ENCODE measurements at regions not wholly inside any gene's neighbourhood (a gene's known extent, or its start where the extent isn't known, plus 50 kb on each side); places are given as distances from the start of the nearest gene placed in this dataset.

GRCh38 chr4:111562826-111563225, 582.4 kb upstream of the FAM241A start:
- H3K27ac ChIP-seq (ENCODE audit: low read length), result no peak overlapping the region
- no peak overlapping the region for H3K9ac ChIP-seq (ENCODE audit: low read length)
- no peak for TF ChIP-seq EZH2 (optimal IDR thresholded peaks at IDR 0.05; ENCODE audit: low read depth, low read length)
- no peak for TF ChIP-seq CTCF (IDR thresholded peaks at IDR 0.05; ENCODE audit: low read length)
- no peak for TF ChIP-seq EZH2phosphoT487 (IDR thresholded peaks at IDR 0.05; ENCODE audit: low read length)

DNA sequence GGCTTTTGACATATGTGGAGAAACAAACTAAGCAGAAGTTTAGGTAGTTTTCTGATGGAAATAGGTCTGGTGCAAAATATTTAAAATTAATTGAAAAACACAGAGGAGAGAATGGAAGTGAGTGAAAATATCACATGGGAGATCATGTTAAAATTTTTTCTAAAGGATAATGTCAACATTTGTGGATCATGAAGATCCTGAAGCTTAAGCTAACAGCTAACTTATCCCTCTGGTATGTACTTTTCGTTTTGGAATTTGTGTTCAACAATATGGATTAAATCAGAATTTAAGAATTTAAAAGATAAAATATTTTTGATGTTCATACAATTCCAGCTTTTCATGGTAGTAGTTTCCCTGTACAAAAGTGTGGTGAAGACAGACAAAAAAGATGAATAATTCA, 572.8 kb upstream of the FAM241A start:
- no peaks in the 10 kb centered on the region for H3K79me2 ChIP-seq (ENCODE audit: low read length)
- H3K4me2 ChIP-seq (ENCODE audit: low read depth, low read length), result no peak overlapping the region
- no peak overlapping the region for H2AFZ ChIP-seq (ENCODE audit: low read length)
- no peaks in the 10 kb centered on the region for H3K27me3 ChIP-seq (replicated peaks; ENCODE audit: insufficient read depth, low read length)
- no peaks in the 10 kb centered on the region for H3F3A ChIP-seq (ENCODE audit: insufficient read depth, low read length)
- no peak for DNase-seq
- H3K9me2 ChIP-seq (replicated peaks; ENCODE audit: insufficient read depth, low read length), result no peaks in the 10 kb centered on the region
- TF ChIP-seq EZH2 (optimal IDR thresholded peaks at IDR 0.05; ENCODE audit: low read depth, low read length), result no peak
- no peak for TF ChIP-seq CTCF (IDR thresholded peaks at IDR 0.05; ENCODE audit: low read length)
- no peak for TF ChIP-seq EZH2phosphoT487 (IDR thresholded peaks at IDR 0.05; ENCODE audit: low read length)
- no peak overlapping the region for H3K9ac ChIP-seq (ENCODE audit: low read length)
- H3K27ac ChIP-seq (ENCODE audit: low read length), result no peak overlapping the region
- no peaks in the 10 kb centered on the region for H3K4me1 ChIP-seq (ENCODE audit: low read length)
- no peaks in the 10 kb centered on the region for H3K36me3 ChIP-seq (replicated peaks; ENCODE audit: insufficient read depth, low read length)
- H3K4me3 ChIP-seq (ENCODE audit: low read length), result no peak overlapping the region
- H4K20me1 ChIP-seq (ENCODE audit: insufficient read depth, low read length), result no peaks in the 10 kb centered on the region
- H3K9me3 ChIP-seq (replicated peaks; ENCODE audit: insufficient read depth, low read length), result no peaks in the 10 kb centered on the region

More at GRCh38 chr4:111562826-111563225, 582.4 kb upstream of the FAM241A start:
- H3K36me3 ChIP-seq (replicated peaks; ENCODE audit: insufficient read depth, low read length), result no peaks in the 10 kb centered on the region
- H3K79me2 ChIP-seq (ENCODE audit: low read length), result no peaks in the 10 kb centered on the region
- no peaks in the 10 kb centered on the region for H3K9me3 ChIP-seq (replicated peaks; ENCODE audit: insufficient read depth, low read length)
- H3K27me3 ChIP-seq (replicated peaks; ENCODE audit: insufficient read depth, low read length), result no peaks in the 10 kb centered on the region
- H3K4me1 ChIP-seq (ENCODE audit: low read length), result no peaks in the 10 kb centered on the region
- no peak for DNase-seq
- no peaks in the 10 kb centered on the region for H3K9me2 ChIP-seq (replicated peaks; ENCODE audit: insufficient read depth, low read length)
- H4K20me1 ChIP-seq (ENCODE audit: insufficient read depth, low read length), result no peaks in the 10 kb centered on the region
- no peak overlapping the region for H3K4me2 ChIP-seq (ENCODE audit: low read depth, low read length)
- no peak overlapping the region for H2AFZ ChIP-seq (ENCODE audit: low read length)
- H3K4me3 ChIP-seq (ENCODE audit: low read length), result no peak overlapping the region
- H3F3A ChIP-seq (ENCODE audit: insufficient read depth, low read length), result no peaks in the 10 kb centered on the region

DNA sequence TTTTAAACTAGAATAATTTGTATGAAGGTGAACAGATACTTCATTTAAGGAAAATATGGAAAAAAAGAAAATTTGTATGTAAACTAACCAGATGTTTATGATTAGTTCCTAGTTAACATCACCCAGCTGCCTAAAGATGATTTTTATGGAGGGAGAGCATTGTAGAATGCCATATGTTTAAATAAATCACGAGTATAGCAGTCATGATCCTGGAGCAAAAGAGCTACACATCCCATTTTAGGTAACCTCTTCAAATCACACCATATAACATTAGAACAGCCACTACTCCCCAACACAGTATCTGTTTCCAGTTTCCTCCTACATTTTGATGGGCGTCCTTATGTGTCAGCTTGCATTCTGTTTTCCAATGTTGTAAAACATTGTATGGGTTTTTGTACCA, 571.9 kb upstream of the FAM241A start:
- no peak overlapping the region for H3K4me2 ChIP-seq (ENCODE audit: low read depth, low read length)
- H3K9me2 ChIP-seq (replicated peaks; ENCODE audit: insufficient read depth, low read length), result no peaks in the 10 kb centered on the region
- H3K9me3 ChIP-seq (replicated peaks; ENCODE audit: insufficient read depth, low read length), result no peaks in the 10 kb centered on the region
- no peak overlapping the region for H2AFZ ChIP-seq (ENCODE audit: low read length)
- no peaks in the 10 kb centered on the region for H3K27me3 ChIP-seq (replicated peaks; ENCODE audit: insufficient read depth, low read length)
- no peaks in the 10 kb centered on the region for H3K36me3 ChIP-seq (replicated peaks; ENCODE audit: insufficient read depth, low read length)
- no peak for DNase-seq
- TF ChIP-seq CTCF (IDR thresholded peaks at IDR 0.05; ENCODE audit: low read length) (no peak), EZH2phosphoT487 (IDR thresholded peaks at IDR 0.05; ENCODE audit: low read length) (no peak), EZH2 (optimal IDR thresholded peaks at IDR 0.05; ENCODE audit: low read depth, low read length) (no peak)
- H3K27ac ChIP-seq (ENCODE audit: low read length), result no peak overlapping the region
- H3K4me1 ChIP-seq (ENCODE audit: low read length), result no peaks in the 10 kb centered on the region
- H3F3A ChIP-seq (ENCODE audit: insufficient read depth, low read length), result no peaks in the 10 kb centered on the region
- H4K20me1 ChIP-seq (ENCODE audit: insufficient read depth, low read length), result no peaks in the 10 kb centered on the region
- no peak overlapping the region for H3K9ac ChIP-seq (ENCODE audit: low read length)
- H3K79me2 ChIP-seq (ENCODE audit: low read length), result no peaks in the 10 kb centered on the region
- H3K4me3 ChIP-seq (ENCODE audit: low read length), result no peak overlapping the region

All from MM.1S (cell line).